Tibial nerve (tissue), 4 donors: ENCODE measurements at regions not wholly inside any gene's neighbourhood (a gene's known extent, or its start where the extent isn't known, plus 50 kb on each side); places are given as distances from the start of the nearest gene placed in this dataset.

Experiments
- EP300 ChIP-seq, 2 donors: sonication (generic); formaldehyde crosslinking; IDR thresholded peaks; one replicate each; pipeline ENCODE4 v1.6.1; 2017; ENCODE audit warnings: antibody characterized with exemption in 2 of 2, mild to moderate bottlenecking in 1 of 2
- POLR2A ChIP-seq, 2 donors: fragments of 450-650 bp; IDR thresholded peaks; one replicate each; pipeline ENCODE4 v1.6.1; 2017; ENCODE audit warnings: antibody characterized with exemption in 2 of 2, mild to moderate bottlenecking in 2 of 2, moderate library complexity in 2 of 2
- TF ChIP-seq, protein P1 (sequence below), 5 experiments: fragments of 200-600 bp in 3 of 5; fragments of 450-650 bp in 2 of 5; sonication (generic) in 3 of 5; IDR thresholded peaks; one replicate each; pipeline ENCODE4 v1.5.1; 2016 to 2019; ENCODE audit warnings: antibody characterized with exemption in 5 of 5, mild to moderate bottlenecking in 3 of 5, moderate library complexity in 2 of 5

DNA sequence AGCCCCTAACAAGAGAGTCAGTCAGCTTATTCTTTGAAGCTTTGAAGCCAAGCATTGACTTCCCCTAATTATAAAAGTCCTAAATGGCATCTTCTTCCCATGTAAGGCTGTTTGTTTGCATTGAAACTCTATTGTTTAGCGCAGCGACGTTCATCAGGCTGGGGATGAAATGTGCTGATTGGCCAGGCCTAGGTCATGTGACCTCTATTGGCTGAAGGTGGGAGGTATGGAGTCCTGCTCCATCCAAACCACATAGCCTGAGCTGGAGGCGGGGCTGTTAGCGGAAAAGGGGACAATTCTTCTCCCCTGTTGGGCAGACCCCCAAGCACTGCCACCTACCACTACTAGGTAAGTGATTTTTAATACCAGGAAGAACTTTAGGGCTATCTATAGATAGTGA is 145.3 kb upstream of the PRR23C start:
- TF ChIP-seq, protein P1, sequence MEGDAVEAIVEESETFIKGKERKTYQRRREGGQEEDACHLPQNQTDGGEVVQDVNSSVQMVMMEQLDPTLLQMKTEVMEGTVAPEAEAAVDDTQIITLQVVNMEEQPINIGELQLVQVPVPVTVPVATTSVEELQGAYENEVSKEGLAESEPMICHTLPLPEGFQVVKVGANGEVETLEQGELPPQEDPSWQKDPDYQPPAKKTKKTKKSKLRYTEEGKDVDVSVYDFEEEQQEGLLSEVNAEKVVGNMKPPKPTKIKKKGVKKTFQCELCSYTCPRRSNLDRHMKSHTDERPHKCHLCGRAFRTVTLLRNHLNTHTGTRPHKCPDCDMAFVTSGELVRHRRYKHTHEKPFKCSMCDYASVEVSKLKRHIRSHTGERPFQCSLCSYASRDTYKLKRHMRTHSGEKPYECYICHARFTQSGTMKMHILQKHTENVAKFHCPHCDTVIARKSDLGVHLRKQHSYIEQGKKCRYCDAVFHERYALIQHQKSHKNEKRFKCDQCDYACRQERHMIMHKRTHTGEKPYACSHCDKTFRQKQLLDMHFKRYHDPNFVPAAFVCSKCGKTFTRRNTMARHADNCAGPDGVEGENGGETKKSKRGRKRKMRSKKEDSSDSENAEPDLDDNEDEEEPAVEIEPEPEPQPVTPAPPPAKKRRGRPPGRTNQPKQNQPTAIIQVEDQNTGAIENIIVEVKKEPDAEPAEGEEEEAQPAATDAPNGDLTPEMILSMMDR (IDR thresholded peaks at IDR 0.05) = no peak
- TF ChIP-seq POLR2A (IDR thresholded peaks at IDR 0.05) (no peak), EP300 (IDR thresholded peaks at IDR 0.05) (no peak)
